SU-DHL-6 (cell line): ENCODE measurements at regions not wholly inside any gene's neighbourhood (a gene's known extent, or its start where the extent isn't known, plus 50 kb on each side); places are given as distances from the start of the nearest gene placed in this dataset.

Source experiments
- H2AFZ ChIP-seq: fragments of 200-600 bp; sonication (generic); 2 replicates; pipeline ENCODE4 v1.6.1; 2014; ENCODE audit warnings: low read depth, mild to moderate bottlenecking, moderate library complexity, mixed read lengths, antibody characterized with exemption, low read length; ENCODE audit not compliant: severe bottlenecking
- H3F3A ChIP-seq: fragments of 200-600 bp; shearing (Covaris generic); 2 replicates; pipeline ENCODE4 v1.6.0; 2016; ENCODE audit warnings: antibody characterized with exemption, mild to moderate bottlenecking; ENCODE audit not compliant: insufficient read depth
- H3K27ac ChIP-seq: fragments of 200-600 bp; sonication (generic); 2 replicates; pipeline ENCODE4 v1.5.1; 2016; ENCODE audit warnings: low read depth, mild to moderate bottlenecking, low read length, moderate library complexity, mixed read lengths
- H3K27me3 ChIP-seq: fragments of 200-600 bp; sonication (generic), shearing (Covaris generic); 2 replicates; pipeline ENCODE4 v1.6.0; 2014; ENCODE audit warnings: mild to moderate bottlenecking, low read length
- H3K36me3 ChIP-seq: fragments of 200-600 bp; sonication (generic); 2 replicates; pipeline ENCODE4 v1.6.1; 2014; ENCODE audit warnings: mild to moderate bottlenecking, low read length, mixed read lengths
- H3K4me2 ChIP-seq: fragments of 300-600, 200-600 bp; shearing (Covaris generic), sonication (generic); 2 replicates; pipeline ENCODE4 v1.6.0; 2014; ENCODE audit warnings: low read length, low read depth, mild to moderate bottlenecking; ENCODE audit not compliant: poor library complexity, severe bottlenecking
- H3K4me3 ChIP-seq: fragments of 200-600 bp; sonication (generic); 2 replicates; pipeline ENCODE4 v1.5.1; 2014; ENCODE audit warnings: antibody characterized with exemption, low read length, mild to moderate bottlenecking, mixed read lengths; ENCODE audit not compliant: insufficient read depth, poor library complexity, severe bottlenecking
- H3K79me2 ChIP-seq: fragments of 200-600 bp; sonication (generic); 2 replicates; pipeline ENCODE4 v1.6.1; 2014; ENCODE audit warnings: mild to moderate bottlenecking, low read length, moderate library complexity; ENCODE audit not compliant: insufficient read depth
- H3K9ac ChIP-seq: fragments of 200-600 bp; sonication (generic); 2 replicates; pipeline ENCODE4 v1.7.0; 2014; ENCODE audit warnings: mild to moderate bottlenecking, low read length
- H3K9me2 ChIP-seq: fragments of 200-600 bp; sonication (generic); replicated peaks from 2 replicates; pipeline ENCODE4 v1.6.1; 2014; ENCODE audit warnings: low read length; ENCODE audit not compliant: insufficient read depth
- H3K9me3 ChIP-seq: fragments of 200-600 bp; sonication (generic); 2 replicates; pipeline ENCODE4 v1.6.1; 2014; ENCODE audit warnings: low read length, mixed read lengths; ENCODE audit not compliant: insufficient read depth
- H4K20me1 ChIP-seq: fragments of 200-600 bp; sonication (generic); 2 replicates; pipeline ENCODE4 v1.6.1; 2014; ENCODE audit warnings: low read depth, mild to moderate bottlenecking, antibody characterized with exemption, low read length, moderate library complexity, mixed read lengths
- CTCF ChIP-seq: fragments of 200-600 bp; sonication (generic); IDR thresholded peaks from one replicate; pipeline ENCODE4 v1.5.1; 2017; ENCODE audit warnings: antibody characterized with exemption, mild to moderate bottlenecking, low read length, moderate library complexity; ENCODE audit not compliant: insufficient read depth, poor library complexity, severe bottlenecking
- EZH2phosphoT487 ChIP-seq: fragments of 200-600 bp; sonication (generic), shearing (Covaris generic); conservative IDR thresholded peaks from 2 replicates; pipeline ENCODE4 v1.6.1; 2018; ENCODE audit warnings: mild to moderate bottlenecking, antibody characterized with exemption, low read length, moderate library complexity, mixed read lengths

DNA sequence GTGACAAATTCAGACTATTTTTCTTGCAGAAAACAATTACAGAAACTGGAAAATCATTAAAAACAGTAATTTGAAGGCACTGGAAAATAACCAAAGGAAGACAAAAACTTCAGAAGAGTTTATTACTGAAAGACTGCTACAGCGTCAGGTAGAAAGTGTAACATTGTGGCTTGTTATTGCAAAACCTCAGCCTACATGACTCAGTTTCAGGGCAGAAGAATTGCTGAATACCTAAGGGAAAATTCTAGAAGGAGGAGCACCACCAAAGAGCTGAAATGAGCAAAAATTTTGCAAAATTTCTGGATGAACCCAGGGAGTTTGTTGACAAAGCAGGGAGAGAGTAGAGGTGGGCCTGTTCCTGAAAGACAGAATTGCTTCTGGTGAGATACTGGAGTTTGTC is 219.6 kb downstream of the C3orf38 start:
- H3K4me3 ChIP-seq, result no peak overlapping the region
- no peak for TF ChIP-seq EZH2phosphoT487
- H3K27ac ChIP-seq, result no peak overlapping the region
- H3K9me2 ChIP-seq, result no peaks in the 10 kb centered on the region
- H2AFZ ChIP-seq, result no peak overlapping the region
- H3K36me3 ChIP-seq, result no peaks in the 10 kb centered on the region
- no peaks in the 10 kb centered on the region for H4K20me1 ChIP-seq
- H3K9ac ChIP-seq, result no peak overlapping the region
- H3K27me3 ChIP-seq, result no peaks in the 10 kb centered on the region
- no peaks in the 10 kb centered on the region for H3K79me2 ChIP-seq
- H3F3A ChIP-seq, result no peaks in the 10 kb centered on the region
- H3K4me2 ChIP-seq, result no peak overlapping the region
- 0 out of 2 replicates have a peak, but pooled peaks cover 4% of the 10 kb centered on the region for H3K9me3 ChIP-seq

DNA sequence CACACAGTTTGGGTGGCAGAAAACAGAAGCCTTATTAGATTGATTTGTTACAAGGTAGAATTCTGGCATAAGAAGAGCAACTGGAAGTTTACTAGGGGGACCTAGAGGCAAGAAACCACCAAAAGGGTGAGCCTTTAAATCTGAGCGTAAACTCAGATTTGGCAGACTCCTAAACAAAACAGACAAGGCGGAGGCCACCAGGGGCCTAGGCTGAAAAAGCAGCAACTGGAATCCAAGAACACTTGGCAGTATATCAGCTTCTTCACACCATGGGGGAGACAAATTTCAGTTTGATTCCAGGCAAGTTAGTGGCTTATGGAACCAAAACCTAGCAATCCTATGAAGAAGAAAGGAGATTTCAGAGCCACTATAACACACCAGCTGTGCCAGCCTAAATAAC is 220.0 kb downstream of the C3orf38 start:
- Histone ChIP-seq H3K9me2 (no peaks in the 10 kb centered on the region), H3K36me3 (no peaks in the 10 kb centered on the region), H3F3A (no peaks in the 10 kb centered on the region), H4K20me1 (no peaks in the 10 kb centered on the region), H3K9me3 (0 out of 2 replicates have a peak, but pooled peaks cover 2% of the 10 kb centered on the region), H3K27ac (no peak overlapping the region), H3K4me3 (no peak overlapping the region), H3K4me2 (no peak overlapping the region), H2AFZ (no peak overlapping the region), H3K27me3 (no peaks in the 10 kb centered on the region), H3K79me2 (no peaks in the 10 kb centered on the region), H3K9ac (no peak overlapping the region)
- TF ChIP-seq EZH2phosphoT487 (no peak), CTCF (no peak)

DNA sequence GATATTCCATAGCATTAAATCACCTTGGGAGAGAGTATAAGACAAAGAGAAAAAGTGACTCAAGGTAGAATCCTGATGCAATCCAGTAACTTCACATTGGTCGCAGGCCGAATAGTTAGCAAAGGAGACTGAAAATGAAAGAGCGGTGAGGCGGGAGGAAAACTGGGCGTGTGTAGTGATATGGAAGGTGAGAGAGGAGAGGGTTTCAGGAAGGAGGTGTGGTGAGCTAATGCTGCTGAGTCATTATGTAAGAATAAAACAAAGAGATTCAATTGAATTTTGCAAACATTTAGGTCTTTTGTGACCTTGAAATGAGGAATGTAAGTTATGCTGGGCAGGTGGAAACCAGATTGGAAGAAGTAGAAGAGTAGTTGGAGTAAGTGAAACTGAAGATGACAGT is 235.3 kb downstream of the C3orf38 start:
- H3K27ac ChIP-seq, result no peak overlapping the region
- H3K4me3 ChIP-seq, result no peak overlapping the region
- no peaks in the 10 kb centered on the region for H3K79me2 ChIP-seq
- no peaks in the 10 kb centered on the region for H3F3A ChIP-seq
- no peaks in the 10 kb centered on the region for H3K9me2 ChIP-seq
- no peak overlapping the region for H3K9ac ChIP-seq
- no peak overlapping the region for H2AFZ ChIP-seq
- no peaks in the 10 kb centered on the region for H4K20me1 ChIP-seq
- H3K27me3 ChIP-seq, result no peaks in the 10 kb centered on the region
- no peak for TF ChIP-seq EZH2phosphoT487
- no peak for TF ChIP-seq CTCF
- H3K36me3 ChIP-seq, result no peaks in the 10 kb centered on the region
- H3K9me3 ChIP-seq, result no peaks in the 10 kb centered on the region
- H3K4me2 ChIP-seq, result no peak overlapping the region

- no peaks in the 10 kb centered on the region for H3K9me2 ChIP-seq
- H3K9me3 ChIP-seq, result no peaks in the 10 kb centered on the region
- no peaks in the 10 kb centered on the region for H3F3A ChIP-seq
- H3K4me2 ChIP-seq, result no peak overlapping the region
- no peaks in the 10 kb centered on the region for H4K20me1 ChIP-seq
- TF ChIP-seq CTCF (no peak), EZH2phosphoT487 (no peak)
- H3K36me3 ChIP-seq, result no peaks in the 10 kb centered on the region
- H3K27me3 ChIP-seq, result no peaks in the 10 kb centered on the region
- H2AFZ ChIP-seq, result no peak overlapping the region
- no peak overlapping the region for H3K4me3 ChIP-seq
- no peak overlapping the region for H3K9ac ChIP-seq
- no peak overlapping the region for H3K27ac ChIP-seq
- no peaks in the 10 kb centered on the region for H3K79me2 ChIP-seq
These were observed 248.8 kb downstream of the C3orf38 start for GRCh38 chr3:88398581-88398980.
